GM21360 (cell line): ENCODE measurements at regions not wholly inside any gene's neighbourhood (a gene's known extent, or its start where the extent isn't known, plus 50 kb on each side); places are given as distances from the start of the nearest gene placed in this dataset.

ENCODE experiments used
- ATAC-seq: cut with Tn5 transposase; IDR thresholded peaks from one replicate; pipeline ENCODE4 v1.9.1; 2021; ENCODE audit warnings: mild to moderate bottlenecking, moderate library complexity; ENCODE audit not compliant: unreplicated experiment

DNA sequence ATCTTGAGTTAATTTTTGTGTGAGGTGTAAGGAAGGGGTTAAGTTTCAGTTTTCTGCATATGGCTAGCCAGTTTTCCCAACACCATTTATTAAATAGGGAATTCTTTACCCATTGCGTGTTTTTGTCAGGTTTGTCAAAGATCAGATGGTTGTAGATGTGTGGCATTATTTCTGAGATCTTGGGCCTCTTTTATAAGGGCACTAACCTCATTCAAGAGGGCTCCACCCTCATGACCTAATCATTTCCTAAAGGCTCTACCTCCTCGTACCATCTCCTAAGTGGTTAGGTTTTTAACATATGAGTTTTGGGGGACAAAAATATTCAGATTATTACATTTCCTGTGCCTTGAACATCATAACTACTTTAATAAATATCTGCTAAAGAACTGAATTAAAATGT is 510.9 kb downstream of the UTRN start:
- no peak for ATAC-seq

- ATAC-seq = no peak
Observed at GRCh38 chr6:144797881-144798589, 512.9 kb downstream of the UTRN start.

DNA sequence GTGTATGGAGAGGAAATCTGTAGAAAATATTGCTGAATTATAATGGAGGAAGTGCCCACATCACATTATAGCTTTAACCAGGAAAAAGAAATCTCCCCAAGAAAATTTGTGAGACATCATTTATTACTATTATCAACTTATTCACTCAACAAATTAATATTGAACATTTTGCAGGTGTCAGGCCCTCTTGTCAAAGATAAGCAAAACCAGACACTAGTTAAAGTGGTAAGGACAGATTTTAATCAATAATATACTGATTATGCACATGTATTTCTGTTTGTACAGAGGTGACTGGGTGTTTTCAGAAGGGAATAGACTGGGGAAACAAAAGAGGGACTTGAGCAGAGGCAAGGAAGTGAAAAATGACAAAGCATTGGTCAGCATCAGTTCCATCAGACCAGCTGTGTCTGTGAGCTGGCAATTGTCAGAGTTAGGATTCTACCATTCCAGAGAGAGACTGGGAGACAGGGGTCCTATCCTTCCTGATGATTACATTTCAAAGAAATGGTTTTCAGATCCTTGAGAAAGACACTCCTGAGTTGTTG is 519.2 kb downstream of the UTRN start:
- ATAC-seq = no peak

DNA sequence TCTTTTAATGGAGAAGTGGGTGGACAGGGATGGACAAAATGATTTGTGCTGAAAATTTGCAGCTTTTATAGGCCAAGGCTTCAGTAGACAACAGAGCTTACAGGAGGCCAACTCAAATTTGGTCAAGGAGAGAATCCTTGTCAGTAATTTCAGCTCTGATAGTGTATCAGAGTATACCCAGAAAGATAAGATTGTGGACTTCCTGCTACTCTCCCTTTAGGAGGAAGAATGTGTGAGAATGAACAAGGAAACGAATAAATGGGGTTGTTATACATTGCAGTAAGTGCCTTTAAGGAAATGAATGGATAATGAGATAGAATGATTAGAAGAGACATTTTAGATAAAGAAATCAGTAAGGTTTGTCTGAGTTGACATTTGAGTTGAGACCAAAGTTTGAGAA is 519.9 kb downstream of the UTRN start:
- no peak for ATAC-seq

GRCh38 chr6:144806222-144806621 is 521.1 kb downstream of the UTRN start:
- ATAC-seq = no peak

DNA sequence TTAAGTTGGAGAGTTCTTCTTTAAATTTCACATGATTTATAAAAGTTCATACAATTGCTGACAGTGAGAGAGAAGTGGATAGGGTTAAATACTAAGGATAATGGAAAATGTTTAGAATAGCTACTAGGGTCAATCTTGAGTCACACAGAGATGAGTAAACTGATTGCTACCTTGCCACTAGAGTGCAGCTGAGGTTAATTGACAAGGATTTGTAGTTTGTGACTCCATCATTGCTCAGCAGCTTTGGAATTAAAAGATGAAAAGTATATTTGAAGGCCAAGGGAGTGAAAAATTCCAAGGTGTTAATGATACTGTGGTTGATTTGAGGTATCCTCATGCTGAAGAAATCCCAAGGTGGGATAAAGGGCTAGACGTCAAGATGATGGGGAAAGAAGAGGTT is 524.0 kb downstream of the UTRN start:
- ATAC-seq = no peak

DNA sequence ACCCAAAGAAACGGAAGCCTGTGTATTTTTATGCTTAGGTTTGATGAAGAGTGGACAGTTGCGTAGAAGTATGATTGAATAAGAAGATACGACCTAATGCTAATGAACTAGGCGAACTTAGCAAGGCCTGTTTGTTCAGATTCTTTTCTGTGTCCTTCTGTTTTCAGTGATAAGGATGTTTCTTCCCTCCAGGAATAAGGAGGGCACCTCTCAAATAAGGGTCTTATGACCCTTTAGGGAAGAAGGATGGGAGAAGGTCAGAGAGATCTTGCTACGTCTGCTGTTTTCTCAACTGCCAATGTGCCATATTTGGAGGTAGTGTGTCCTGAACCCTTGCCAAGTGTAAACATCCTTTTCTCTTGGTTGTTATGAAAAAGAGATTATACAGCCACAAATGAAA is 524.8 kb downstream of the UTRN start:
- no peak for ATAC-seq

DNA sequence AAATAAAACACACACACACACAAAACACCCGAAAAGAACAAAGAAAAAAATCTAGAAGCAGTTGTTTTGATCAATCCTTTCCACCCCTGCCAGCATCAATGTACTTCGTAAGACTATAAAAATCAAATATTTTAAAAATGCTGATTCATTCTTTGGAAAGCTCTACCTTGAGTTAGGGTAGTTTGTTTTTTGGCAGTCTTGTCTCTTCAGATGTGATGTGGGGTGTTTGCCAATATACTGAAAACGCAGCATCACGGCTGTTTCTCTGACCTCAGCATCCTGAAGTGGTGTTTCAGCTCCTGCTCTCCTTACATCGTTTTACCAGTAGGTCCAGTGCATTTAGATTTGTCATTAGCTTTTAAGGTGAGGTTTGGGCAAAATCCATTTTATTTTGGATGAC is 526.0 kb downstream of the UTRN start:
- no peak for ATAC-seq

DNA sequence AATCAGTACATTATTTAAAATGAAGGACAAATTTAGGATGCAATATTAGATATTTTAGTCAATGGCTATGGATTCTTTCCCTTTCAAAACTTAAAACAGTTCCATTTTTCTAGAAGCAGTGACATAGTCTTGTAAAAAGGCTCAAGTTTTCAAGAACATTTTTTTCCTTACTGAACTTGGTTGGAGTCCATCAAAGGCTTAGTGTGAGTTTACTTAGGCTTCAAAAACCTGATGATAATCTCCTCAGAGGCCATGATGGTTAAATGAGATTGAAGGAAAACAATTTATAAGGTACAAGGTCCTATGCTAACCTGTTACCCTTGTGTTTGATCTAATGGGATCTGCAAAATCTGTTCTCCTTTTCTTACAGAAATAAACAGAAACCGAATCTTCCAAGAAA is 531.8 kb downstream of the UTRN start:
- no peak for ATAC-seq

- no peak for ATAC-seq
Observed at GRCh38 chr6:144820270-144820669, 535.1 kb downstream of the UTRN start.

DNA sequence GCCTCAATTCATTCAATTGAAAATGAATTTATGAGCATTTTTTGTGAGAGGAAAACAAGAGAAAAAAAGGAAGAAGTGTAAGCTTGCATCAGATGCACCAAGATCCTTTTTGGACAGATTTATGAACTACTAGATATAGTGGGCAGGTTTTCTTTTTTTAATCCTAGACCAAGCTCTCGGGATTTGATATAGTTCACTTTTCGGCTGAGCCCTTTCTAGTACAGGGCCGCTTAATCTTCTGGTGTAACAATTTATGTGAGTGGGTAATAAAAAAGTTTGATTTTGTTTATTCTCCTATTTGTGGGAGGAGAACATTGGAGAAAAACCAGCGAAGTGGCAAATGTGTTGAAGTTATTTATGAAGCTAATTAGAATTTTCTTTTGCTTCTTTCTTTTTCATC is 538.0 kb downstream of the UTRN start:
- no peak for ATAC-seq

DNA sequence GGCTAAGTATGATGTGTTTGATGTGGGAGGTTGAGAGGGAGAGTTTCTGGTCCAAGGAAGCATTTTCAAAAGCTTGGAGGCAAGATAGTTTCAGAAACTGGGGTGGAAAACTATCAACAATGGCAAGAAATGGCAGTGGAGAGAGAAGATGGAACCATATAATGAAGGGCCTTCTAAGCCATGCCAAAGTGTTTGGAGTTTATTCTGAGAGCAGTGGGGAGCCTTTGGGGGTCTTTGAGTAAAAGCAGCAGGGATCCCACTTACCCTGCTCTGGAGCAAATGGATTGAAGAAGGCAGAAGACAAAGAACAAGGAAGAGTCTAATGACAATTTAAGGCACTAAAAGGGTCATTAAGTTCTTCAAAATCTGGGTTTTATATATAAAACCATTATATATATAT is 538.9 kb downstream of the UTRN start:
- no peak for ATAC-seq

GRCh38 chr6:144834426-144835038 is 549.4 kb downstream of the UTRN start:
- ATAC-seq = no peak

GRCh38 chr6:144835322-144835973 is 550.3 kb downstream of the UTRN start:
- ATAC-seq = no peak

- no peak for ATAC-seq
Observed at GRCh38 chr6:144840619-144841018, 555.5 kb downstream of the UTRN start.

DNA sequence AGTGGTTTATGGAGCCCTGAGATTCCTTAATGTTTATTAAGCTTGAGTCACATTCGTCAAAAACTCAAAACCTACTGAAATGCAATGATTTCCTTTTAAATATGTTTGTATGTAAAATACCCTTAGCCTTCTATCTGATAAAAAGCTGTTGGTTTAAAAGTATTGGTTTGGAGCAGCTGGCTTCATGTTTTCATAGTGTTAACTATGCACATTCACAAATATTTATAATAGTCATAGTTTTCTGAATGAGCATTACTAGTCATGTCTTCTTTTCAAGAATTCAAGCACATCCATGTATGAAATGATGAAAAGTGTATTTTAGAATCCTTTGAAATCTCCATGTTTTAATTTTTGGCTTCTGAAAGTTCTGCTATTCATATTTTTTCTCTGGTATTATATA is 558.6 kb downstream of the UTRN start:
- no peak for ATAC-seq

GRCh38 chr6:144844596-144844995 is 559.5 kb downstream of the UTRN start:
- ATAC-seq = no peak

DNA sequence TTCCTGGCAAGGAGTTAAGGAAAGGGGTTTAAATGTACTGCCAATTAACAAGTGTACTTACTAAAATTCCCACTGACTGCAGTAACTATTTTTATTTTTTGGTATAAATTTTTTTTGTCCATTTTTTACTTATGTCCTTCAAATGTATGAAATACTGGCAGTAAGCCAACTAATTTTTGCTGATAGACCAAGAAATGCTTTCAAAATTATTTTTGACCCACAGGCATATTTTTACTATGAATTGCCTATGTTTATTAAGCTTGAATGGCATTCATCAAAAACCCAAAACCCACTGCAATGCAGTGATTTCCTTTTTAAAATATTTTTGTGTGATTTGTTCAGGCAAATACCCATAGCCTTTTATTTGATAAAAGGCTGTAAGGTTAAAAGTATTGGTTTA is 560.1 kb downstream of the UTRN start:
- no peak for ATAC-seq

- no peak for ATAC-seq
Observed at GRCh38 chr6:144847916-144848315, 562.8 kb downstream of the UTRN start.

DNA sequence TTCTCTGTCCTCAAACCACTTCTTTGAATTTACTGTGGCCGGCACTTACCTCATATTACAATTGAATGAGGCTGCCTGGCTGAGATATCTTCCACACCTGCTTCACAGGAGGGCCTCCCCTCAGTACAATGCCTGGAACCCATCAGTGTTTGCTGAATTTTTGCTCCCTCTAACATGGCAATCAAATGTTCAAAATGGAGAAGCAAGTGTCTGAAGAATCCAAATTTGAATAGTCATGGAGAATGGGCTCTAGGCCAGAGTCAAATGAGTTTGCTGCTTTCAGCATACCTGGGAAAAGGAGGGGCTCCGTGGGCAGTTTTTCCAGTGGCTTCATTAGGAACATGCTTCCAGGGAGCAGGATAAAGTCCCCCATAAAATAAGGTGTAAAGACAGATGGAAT is 564.8 kb downstream of the UTRN start:
- ATAC-seq = no peak

- ATAC-seq = no peak
Observed at GRCh38 chr6:144853603-144854002, 568.5 kb downstream of the UTRN start.

- no peak for ATAC-seq
Observed at GRCh38 chr6:144854654-144855053, 569.5 kb downstream of the UTRN start.
